ENCODE measurements at regions not wholly inside any gene's neighbourhood (a gene's known extent, or its start where the extent isn't known, plus 50 kb on each side); places are given as distances from the start of the nearest gene placed in this dataset.

GRCh38 chr2:158015428-158016076 is 86.1 kb upstream of the UPP2 start:
- DNase-seq (ENCODE audit: low read depth, low spot score) (no peak), FAIRE-seq (no peak)
- Histone ChIP-seq H3K9me3 (replicated peaks; ENCODE audit: control insufficient read depth, insufficient read depth, low read length) (no peaks in the 10 kb centered on the region), H3K9ac (replicated peaks; ENCODE audit: extremely low read depth, insufficient read depth, low read length) (no peak overlapping the region), H3K79me2 (ENCODE audit: control insufficient read depth, insufficient read depth, low read length) (no peaks in the 10 kb centered on the region), H3K4me1 (ENCODE audit: control insufficient read depth, extremely low read depth, insufficient read depth, low read length) (peaks cover 13% of the 10 kb centered on the region), H4K20me1 (replicated peaks; ENCODE audit: control insufficient read depth, extremely low read depth, insufficient read depth, low read length) (no peaks in the 10 kb centered on the region), H3K36me3 (ENCODE audit: control insufficient read depth in 2 of 2, extremely low read depth in 1 of 2, insufficient read depth in 2 of 2, low read length in 2 of 2) (no peaks in the 10 kb centered on the region), H2AFZ (ENCODE audit: low read depth, low read length) (no peak overlapping the region), H3K27me3 (ENCODE audit: control insufficient read depth in 2 of 2, insufficient read depth in 2 of 2, low read length in 2 of 2) (peaks cover 2 to 8% of the 10 kb centered on the region in 2 experiments), H3K4me2 (ENCODE audit: insufficient read depth, low read length) (no peak overlapping the region), H3K27ac (ENCODE audit: insufficient read depth, low read depth, low read length) (no peak overlapping the region), H3K9me1 (replicated peaks; ENCODE audit: control insufficient read depth, extremely low read depth, insufficient read depth, low read length) (no peaks in the 10 kb centered on the region), H3K4me3 (replicated peaks in 1 of 3; ENCODE audit: insufficient read depth in 1 of 3, low read depth in 1 of 3, low read length in 3 of 3) (no peak overlapping the region)
- no peak for TF ChIP-seq GATA2 (IDR thresholded peaks at IDR 0.05; ENCODE audit: insufficient read depth, insufficient read length, low read depth, low read length)
- TF ChIP-seq FOS (IDR thresholded peaks at IDR 0.05; ENCODE audit: borderline replicate concordance, insufficient read depth, low read length) = no peak
- no peak for TF ChIP-seq JUN (IDR thresholded peaks at IDR 0.05; ENCODE audit: borderline replicate concordance, insufficient read depth, insufficient read length, low read depth)
- no peak for TF ChIP-seq EZH2 (IDR thresholded peaks at IDR 0.05; ENCODE audit: borderline replicate concordance, low read depth, low read length, severe bottlenecking)
- TF ChIP-seq POLR2A (IDR thresholded peaks at IDR 0.05; ENCODE audit: low read depth, low read length) = no peak
- no peak for TF ChIP-seq MYC (IDR thresholded peaks at IDR 0.05; ENCODE audit: low read depth, low read length)
- no peak for TF ChIP-seq POLR2AphosphoS5 (IDR thresholded peaks at IDR 0.05; ENCODE audit: insufficient read depth, low read depth, low read length)
- no peak for TF ChIP-seq MAX (IDR thresholded peaks at IDR 0.05; ENCODE audit: insufficient read depth, insufficient read length)
- TF ChIP-seq CTCF (IDR thresholded peaks at IDR 0.05; ENCODE audit: extremely low read depth in 1 of 2, insufficient read depth in 1 of 2, low read depth in 1 of 2, low read length in 2 of 2) = no peak
- CTCF ChIA-PET = interaction anchor here (5.5 kb wide), 1 partner anchor 8 kb away, joined by 48 read pairs; no protein-coding TSS in a partner anchor
- POLR2A ChIA-PET = no interaction called here
- dilution Hi-C loops (cut with MboI; ENCODE audit: extremely low pct_ligation_motif_present, low sequenced_read_pairs) (loop anchor here (25.0 kb wide), 1 partner anchor 228 kb away; no protein-coding TSS in a partner anchor), intact Hi-C loops (cut with micrococcal nuclease) (no loop called here)
- no TSS peak for BruUV-seq (replicated peaks)

All from endothelial cell of umbilical vein (primary cell).